Activated CD8-positive, alpha-beta T cell treated with anti-CD3 and anti-CD28 coated beads, Interleukin-2, amount 10 ng/mL, durations not matched to agents 7 days and 5 days (primary cell): ENCODE measurements at regions not wholly inside any gene's neighbourhood (a gene's known extent, or its start where the extent isn't known, plus 50 kb on each side); places are given as distances from the start of the nearest gene placed in this dataset.

ENCODE experiments used
- ATAC-seq: fragments of 150-1000 bp; cut with Tn5 transposase; one replicate; pipeline ENCODE4 v1.10.0; 2021; ENCODE audit warnings: moderate library complexity
- CTCF ChIA-PET: fragments of 350-600 bp; sonication (Branson Sonifier 250); formaldehyde crosslinking; loops from one replicate; lab custom pipeline; 2021; ENCODE audit warnings: antibody characterized with exemption; lab: Charles Lee
- POLR2A ChIA-PET: fragments of 350-600 bp; sonication (Branson Sonifier 250); formaldehyde crosslinking; loops from one replicate; lab custom pipeline; 2021; ENCODE audit warnings: antibody characterized with exemption; lab: Charles Lee
- DNase-seq: peaks from one replicate; pipeline ENCODE4 v3.0.0-alpha.2; 2020
- H3K27ac Mint-ChIP-seq: one replicate; pipeline ENCODE4 v1.8.0; 2021; ENCODE audit warnings: mild to moderate bottlenecking, mixed read lengths
- H3K27me3 Mint-ChIP-seq: one replicate; pipeline ENCODE4 v1.8.0; 2021; ENCODE audit warnings: low read depth, mixed read lengths
- H3K36me3 Mint-ChIP-seq: one replicate; pipeline ENCODE4 v1.8.0; 2021; ENCODE audit warnings: low read depth, mixed read lengths
- H3K4me1 Mint-ChIP-seq: one replicate; pipeline ENCODE4 v1.8.0; 2021; ENCODE audit warnings: low read depth, mixed read lengths
- H3K4me3 Mint-ChIP-seq: one replicate; pipeline ENCODE4 v1.8.0; 2021; ENCODE audit warnings: mild to moderate bottlenecking, mixed read lengths
- H3K9me3 Mint-ChIP-seq: one replicate; pipeline ENCODE4 v1.8.0; 2022; ENCODE audit warnings: mixed read lengths; ENCODE audit not compliant: insufficient read depth

DNA sequence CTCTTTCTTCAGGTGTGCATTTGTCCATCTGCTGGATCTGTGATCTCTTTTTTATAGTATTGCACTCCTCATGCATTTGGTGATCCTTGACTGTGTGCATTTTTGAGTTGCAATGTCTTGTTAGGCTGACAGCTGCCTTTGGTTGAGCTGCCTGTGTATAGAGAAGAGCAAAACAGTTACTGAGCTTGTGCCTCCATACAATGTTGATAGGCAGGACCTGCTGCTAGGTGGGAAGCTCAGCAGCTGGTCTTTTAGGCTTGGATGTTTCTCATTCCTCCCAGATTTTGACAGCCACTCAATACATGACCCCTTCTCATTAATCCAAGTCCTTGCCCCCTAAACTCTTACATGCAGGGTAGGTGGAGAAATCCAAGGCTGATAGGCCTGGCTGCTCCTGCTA lies 74.8 kb upstream of the PIAS1 start:
- no peak for DNase-seq
- no peaks in the 10 kb centered on the region for H3K27me3 Mint-ChIP-seq
- H3K27ac Mint-ChIP-seq = no peak overlapping the region
- no peaks in the 10 kb centered on the region for H3K9me3 Mint-ChIP-seq
- no peaks in the 10 kb centered on the region for H3K4me1 Mint-ChIP-seq
- H3K4me3 Mint-ChIP-seq = no peak overlapping the region
- ChIA-PET POLR2A (no interaction called here), CTCF (no interaction called here)
- no peaks in the 10 kb centered on the region for H3K36me3 Mint-ChIP-seq
- ATAC-seq = no peak

DNA sequence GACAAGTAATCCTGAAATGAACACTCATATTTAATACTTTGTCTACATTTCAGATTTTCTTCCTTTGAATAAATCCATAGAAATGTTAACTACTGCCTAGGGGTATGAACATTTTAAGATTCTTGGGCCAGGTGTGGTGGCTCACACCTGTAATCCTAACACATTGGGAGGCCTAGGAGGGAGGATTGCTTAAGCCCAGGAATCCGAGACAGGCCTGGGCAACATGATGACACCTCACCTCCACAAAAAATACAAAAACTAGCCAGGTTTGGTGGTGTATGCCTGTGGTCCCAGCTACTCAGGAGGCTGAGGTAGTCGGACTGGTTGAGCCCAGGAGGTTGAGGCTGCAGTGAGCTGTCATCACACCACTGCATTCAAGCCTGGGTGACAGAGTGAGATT lies 73.9 kb upstream of the PIAS1 start:
- ChIA-PET CTCF (no interaction called here), POLR2A (no interaction called here)
- no peak overlapping the region for H3K4me3 Mint-ChIP-seq
- ATAC-seq = no peak
- no peaks in the 10 kb centered on the region for H3K9me3 Mint-ChIP-seq
- no peaks in the 10 kb centered on the region for H3K27me3 Mint-ChIP-seq
- DNase-seq = no peak
- H3K27ac Mint-ChIP-seq = no peak overlapping the region
- H3K4me1 Mint-ChIP-seq = no peaks in the 10 kb centered on the region
- H3K36me3 Mint-ChIP-seq = no peaks in the 10 kb centered on the region

DNA sequence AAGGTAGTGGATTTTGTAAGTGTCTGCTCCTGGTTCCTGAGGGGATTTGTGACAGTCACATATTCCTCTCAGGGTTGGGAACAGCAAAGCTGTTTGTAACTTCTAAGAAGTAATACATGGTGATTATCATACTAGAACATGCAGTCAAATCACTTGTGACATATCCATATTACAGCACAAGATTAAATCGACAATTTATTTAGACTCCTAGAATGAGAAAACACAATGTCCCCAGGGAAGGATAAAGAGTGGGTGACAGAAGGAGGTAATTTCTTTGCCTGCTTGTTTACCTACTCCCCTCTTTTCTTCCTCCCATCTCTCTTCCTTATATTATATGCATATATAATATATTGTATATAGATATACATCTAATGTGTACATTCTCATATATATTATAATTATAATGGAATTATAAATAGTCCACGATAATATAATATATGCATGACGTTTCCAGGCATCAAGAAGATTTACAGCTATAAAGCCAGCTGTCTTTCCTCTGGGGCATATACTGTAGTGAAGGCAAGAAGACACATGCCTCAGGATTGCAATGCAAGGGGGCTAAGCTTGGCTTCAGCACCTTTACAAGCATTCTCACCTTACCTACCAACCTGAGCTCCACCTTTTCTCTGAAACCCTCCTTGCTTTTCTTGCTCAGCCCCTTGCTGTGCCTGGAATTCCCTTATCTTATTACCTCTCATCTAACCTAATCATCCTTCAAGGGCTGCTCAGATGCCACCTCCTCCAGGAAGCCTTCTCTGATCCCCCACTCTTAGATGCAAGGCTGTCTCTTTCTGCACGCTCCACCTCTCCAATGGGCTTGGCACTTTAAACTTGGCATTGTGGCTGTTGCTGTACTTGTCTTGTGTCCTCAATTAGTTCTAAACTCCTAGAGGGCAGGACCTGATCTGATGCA lies 73.1 kb upstream of the PIAS1 start:
- CTCF ChIA-PET = no interaction called here
- Mint-ChIP-seq H3K9me3 (no peaks in the 10 kb centered on the region), H3K4me1 (no peaks in the 10 kb centered on the region), H3K27ac (no peak overlapping the region), H3K4me3 (no peak overlapping the region), H3K27me3 (peaks cover 2% of the 10 kb centered on the region), H3K36me3 (no peaks in the 10 kb centered on the region)
- no peak for ATAC-seq
- POLR2A ChIA-PET = no interaction called here
- no peak for DNase-seq

DNA sequence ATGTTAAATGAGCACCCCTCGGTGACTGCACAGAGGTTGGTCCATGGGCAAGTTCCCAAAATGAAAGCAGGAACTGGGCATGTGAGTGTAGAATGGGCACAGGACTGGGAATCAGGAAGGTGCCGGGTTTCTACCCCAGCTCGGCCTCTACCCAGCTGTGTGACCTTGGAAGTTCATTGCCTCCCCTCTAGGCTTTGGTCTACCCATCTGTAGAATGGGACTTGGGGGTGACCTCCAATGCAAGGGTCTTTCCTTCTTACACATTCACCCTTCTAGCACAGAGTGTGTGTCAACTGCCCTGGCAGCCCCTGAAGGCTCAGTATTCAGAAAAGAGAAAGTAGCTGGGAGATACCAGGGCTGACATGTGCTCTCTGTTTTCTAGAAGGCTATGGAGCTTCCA lies 72.3 kb upstream of the PIAS1 start:
- ATAC-seq (no peak), DNase-seq (no peak)
- Mint-ChIP-seq H3K27me3 (peaks cover 5% of the 10 kb centered on the region), H3K9me3 (no peaks in the 10 kb centered on the region), H3K27ac (no peak overlapping the region), H3K4me3 (no peak overlapping the region), H3K4me1 (no peaks in the 10 kb centered on the region), H3K36me3 (no peaks in the 10 kb centered on the region)
- POLR2A ChIA-PET = no interaction called here
- CTCF ChIA-PET = no interaction called here

DNA sequence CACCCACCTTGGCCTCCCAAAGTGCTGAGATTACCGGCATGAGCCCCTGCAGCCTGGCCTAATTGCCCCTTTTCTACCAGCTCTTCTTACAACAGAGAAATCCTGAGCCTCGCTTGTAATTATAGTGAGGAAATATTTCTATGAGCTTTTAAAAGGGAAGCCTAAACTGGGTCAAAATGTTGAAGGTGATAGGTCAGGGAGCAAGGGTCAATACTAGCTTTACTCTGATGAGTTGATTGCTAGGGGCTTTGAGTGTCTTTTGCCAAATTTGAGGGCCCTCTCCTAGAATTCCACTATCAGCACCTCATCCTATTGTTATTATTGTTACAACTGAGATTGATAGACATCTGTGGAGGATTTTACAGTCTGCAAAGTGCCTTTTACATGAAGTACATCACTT lies 62.4 kb upstream of the PIAS1 start:
- DNase-seq (no peak), ATAC-seq (no peak)
- Mint-ChIP-seq H3K9me3 (no peaks in the 10 kb centered on the region), H3K4me1 (no peaks in the 10 kb centered on the region), H3K27me3 (peaks cover 13% of the 10 kb centered on the region), H3K27ac (no peak overlapping the region), H3K4me3 (no peak overlapping the region), H3K36me3 (no peaks in the 10 kb centered on the region)
- POLR2A ChIA-PET = no interaction called here
- CTCF ChIA-PET = no interaction called here

DNA sequence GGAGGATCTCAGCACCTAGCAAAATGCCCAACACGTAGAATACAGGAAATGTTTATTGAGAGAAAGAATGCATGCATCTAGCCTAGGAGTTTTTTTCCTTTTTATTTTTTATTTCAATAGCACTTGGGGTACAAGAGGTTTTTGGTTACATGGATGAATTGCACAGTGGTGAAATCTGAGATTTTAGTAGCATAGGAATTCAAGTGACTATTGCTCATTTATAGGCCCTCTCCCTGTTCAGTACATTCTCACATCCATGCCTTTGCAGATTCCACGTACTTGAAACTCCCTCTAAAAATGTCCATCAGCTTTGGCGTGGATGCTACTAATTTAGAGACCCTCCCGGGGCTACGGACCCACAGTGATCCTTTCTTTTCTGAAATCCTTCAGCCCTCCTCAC lies 61.7 kb upstream of the PIAS1 start:
- H3K4me1 Mint-ChIP-seq = no peaks in the 10 kb centered on the region
- CTCF ChIA-PET = no interaction called here

DNA sequence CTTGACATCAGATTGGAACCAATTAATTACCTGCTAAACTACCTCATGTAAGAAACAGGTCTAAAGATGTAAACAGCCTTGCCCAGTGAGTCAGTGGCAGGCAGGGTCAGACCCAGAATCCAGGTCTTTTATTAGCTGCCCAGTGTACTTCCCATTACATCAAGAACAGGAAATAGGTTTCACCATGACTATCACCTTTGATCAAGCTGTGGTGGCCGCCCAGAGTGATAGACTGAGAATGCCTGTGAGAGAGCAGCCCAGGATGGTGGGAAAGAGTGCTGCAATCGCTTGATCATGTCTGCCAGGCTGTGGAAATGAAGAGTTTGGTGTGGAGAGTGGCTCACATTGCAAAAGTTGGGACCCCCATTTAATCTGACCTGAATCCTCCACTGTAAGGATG lies 61.3 kb upstream of the PIAS1 start:
- Mint-ChIP-seq H3K4me1 (no peaks in the 10 kb centered on the region), H3K27me3 (peaks cover 7% of the 10 kb centered on the region), H3K27ac (no peak overlapping the region), H3K4me3 (no peak overlapping the region), H3K9me3 (no peaks in the 10 kb centered on the region), H3K36me3 (no peaks in the 10 kb centered on the region)
- DNase-seq (no peak), ATAC-seq (no peak)
- ChIA-PET CTCF (no interaction called here), POLR2A (no interaction called here)

More for the DNA sequence above, 61.7 kb upstream of the PIAS1 start:
- peaks cover 8% of the 10 kb centered on the region for H3K27me3 Mint-ChIP-seq
- ATAC-seq = no peak
- POLR2A ChIA-PET = no interaction called here
- no peaks in the 10 kb centered on the region for H3K36me3 Mint-ChIP-seq
- H3K4me3 Mint-ChIP-seq = no peak overlapping the region
- no peak for DNase-seq
- no peak overlapping the region for H3K27ac Mint-ChIP-seq
- H3K9me3 Mint-ChIP-seq = no peaks in the 10 kb centered on the region

DNA sequence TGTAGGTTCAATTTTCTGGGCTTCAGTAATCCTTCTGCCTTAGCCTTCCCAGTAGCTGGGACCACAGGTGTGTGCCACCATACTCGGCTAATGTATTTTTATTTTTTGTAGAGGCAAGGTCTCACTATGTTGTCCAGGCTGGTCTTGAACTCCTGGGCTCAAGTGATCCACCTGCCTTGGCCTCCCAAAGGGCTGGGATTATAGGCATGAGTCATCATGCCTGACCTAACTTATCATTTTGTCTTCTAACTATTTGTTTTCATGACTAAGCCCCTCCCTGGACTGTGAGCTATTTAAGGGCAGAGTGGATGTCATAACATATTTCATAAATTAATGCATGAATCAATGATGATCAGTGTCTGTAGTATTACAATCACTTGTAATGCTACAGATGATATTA lies 56.1 kb upstream of the PIAS1 start:
- H3K27me3 Mint-ChIP-seq = no peaks in the 10 kb centered on the region
- no peaks in the 10 kb centered on the region for H3K4me1 Mint-ChIP-seq
- H3K4me3 Mint-ChIP-seq = no peak overlapping the region
- ATAC-seq = no peak
- H3K36me3 Mint-ChIP-seq = no peaks in the 10 kb centered on the region
- H3K9me3 Mint-ChIP-seq = no peaks in the 10 kb centered on the region
- no peak overlapping the region for H3K27ac Mint-ChIP-seq
- ChIA-PET CTCF (interaction anchor here (0.6 kb wide), 1 partner anchor 888 kb away, joined by 3 read pairs; no protein-coding TSS in a partner anchor), POLR2A (no interaction called here)
- DNase-seq = no peak

DNA sequence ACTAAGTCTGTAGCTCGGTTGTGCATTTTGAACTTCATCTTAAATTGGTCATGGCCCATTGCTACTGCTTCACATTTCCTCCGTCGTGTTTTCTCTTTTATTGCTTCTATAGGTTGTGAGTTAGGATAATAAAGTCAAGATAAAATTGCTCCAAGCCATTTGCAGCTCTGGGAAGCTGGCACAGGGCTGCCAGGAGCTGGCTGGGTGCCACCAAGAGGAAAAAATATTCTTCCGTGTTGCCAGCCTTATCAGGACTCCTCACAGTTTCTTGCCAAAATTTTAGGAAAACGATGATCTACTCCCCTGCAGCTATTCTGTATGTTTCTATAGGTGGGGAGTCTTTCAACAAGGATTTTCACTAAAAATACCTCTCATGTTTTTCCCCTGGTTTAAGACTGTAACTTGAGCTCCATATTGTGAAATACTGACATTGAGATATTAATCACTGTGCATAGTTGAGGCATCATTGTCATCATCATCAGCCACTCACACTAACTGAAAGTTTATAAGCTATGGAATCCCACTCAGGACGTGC lies 55.4 kb upstream of the PIAS1 start:
- DNase-seq (no peak), ATAC-seq (no peak)
- Mint-ChIP-seq H3K36me3 (no peaks in the 10 kb centered on the region), H3K9me3 (no peaks in the 10 kb centered on the region), H3K27me3 (no peaks in the 10 kb centered on the region), H3K4me1 (no peaks in the 10 kb centered on the region), H3K27ac (no peak overlapping the region), H3K4me3 (no peak overlapping the region)
- ChIA-PET CTCF (no interaction called here), POLR2A (no interaction called here)

DNA sequence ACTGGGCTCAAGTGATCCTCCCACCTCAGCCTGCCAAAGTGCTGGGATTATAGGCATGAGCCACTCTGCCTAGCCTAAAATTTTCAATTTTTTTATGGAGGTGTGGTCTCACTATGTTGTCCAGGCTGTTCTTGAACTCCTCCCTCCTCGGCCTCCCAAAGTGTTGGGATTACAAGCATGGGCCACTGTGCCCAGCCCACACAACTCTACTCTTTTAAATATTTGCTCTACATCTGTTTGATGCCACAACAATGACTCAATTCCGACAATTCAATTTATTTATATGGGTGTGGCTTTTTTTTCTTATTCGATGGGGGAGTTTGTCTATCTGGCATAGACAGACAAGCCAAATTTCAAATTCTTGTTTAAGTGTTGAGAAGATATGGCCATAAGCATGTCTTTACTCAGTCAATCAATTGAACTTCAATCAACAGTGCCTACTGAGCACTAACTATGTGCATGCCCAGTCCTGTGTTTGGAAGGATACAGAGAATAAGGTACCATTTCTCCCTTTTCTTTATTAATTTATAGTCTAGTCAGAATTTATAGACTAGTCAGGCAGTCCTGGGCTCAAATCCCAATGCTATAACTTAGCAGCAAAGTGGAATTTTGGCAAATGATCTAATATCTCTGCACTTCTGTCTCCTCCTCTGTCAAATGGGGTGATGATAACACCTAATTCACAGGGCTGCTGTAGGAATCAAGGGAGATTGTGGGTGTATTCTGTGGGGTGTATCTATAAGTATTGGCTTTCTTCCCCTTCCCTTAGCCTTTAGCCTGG lies 54.6 kb upstream of the PIAS1 start:
- DNase-seq = no peak
- Mint-ChIP-seq H3K4me1 (no peaks in the 10 kb centered on the region), H3K27me3 (no peaks in the 10 kb centered on the region), H3K9me3 (no peaks in the 10 kb centered on the region), H3K36me3 (no peaks in the 10 kb centered on the region), H3K27ac (no peak overlapping the region), H3K4me3 (no peak overlapping the region)
- ChIA-PET POLR2A (no interaction called here), CTCF (no interaction called here)
- ATAC-seq = no peak

DNA sequence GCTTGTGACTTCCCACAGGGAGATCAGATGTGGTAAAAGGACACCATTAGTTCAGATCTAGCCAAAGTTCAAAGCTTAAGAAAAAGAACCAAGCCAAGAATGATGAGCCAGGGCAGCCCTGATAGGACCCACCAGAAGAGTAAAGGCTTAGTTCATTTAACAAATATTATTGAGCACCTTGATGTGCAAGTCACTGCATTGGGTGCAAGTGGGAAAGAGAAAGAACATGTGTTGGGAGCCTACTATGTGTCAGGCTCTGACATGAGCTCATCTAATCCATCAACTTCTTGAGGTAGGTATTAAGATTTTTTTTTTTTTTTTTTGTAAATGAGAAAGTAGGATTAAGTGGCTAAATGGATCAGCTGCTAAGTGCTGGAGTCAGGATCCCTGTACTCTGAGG lies 53.4 kb upstream of the PIAS1 start:
- H3K27ac Mint-ChIP-seq = no peak overlapping the region
- no peaks in the 10 kb centered on the region for H3K27me3 Mint-ChIP-seq
- no peaks in the 10 kb centered on the region for H3K9me3 Mint-ChIP-seq
- ChIA-PET CTCF (no interaction called here), POLR2A (no interaction called here)
- ATAC-seq = no peak
- H3K4me3 Mint-ChIP-seq = no peak overlapping the region
- DNase-seq = no peak
- H3K4me1 Mint-ChIP-seq = no peaks in the 10 kb centered on the region
- H3K36me3 Mint-ChIP-seq = no peaks in the 10 kb centered on the region

DNA sequence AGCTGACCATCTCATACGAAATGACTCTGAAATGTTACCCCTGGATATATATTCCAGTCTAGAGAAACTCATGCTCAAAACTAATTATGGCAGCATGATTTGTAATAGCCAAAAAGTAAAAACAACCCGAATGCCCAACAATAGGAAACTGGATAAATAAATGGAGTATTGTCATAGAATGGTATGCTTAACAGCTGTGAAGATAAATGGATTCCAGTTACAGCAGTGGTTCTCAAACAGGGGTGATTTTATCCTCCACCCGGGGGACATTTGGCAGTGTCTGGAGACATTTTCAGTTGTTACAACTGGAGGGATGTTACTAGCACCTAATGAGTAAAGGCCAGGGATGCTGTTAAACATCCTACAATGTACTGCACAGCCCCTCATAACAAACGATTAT lies 52.3 kb upstream of the PIAS1 start:
- Mint-ChIP-seq H3K27me3 (no peaks in the 10 kb centered on the region), H3K4me3 (no peak overlapping the region), H3K27ac (no peak overlapping the region), H3K36me3 (no peaks in the 10 kb centered on the region), H3K9me3 (no peaks in the 10 kb centered on the region), H3K4me1 (no peaks in the 10 kb centered on the region)
- CTCF ChIA-PET = no interaction called here
- DNase-seq (no peak), ATAC-seq (no peak)
- POLR2A ChIA-PET = no interaction called here
